GM19035 (cell line): ENCODE measurements at regions not wholly inside any gene's neighbourhood (a gene's known extent, or its start where the extent isn't known, plus 50 kb on each side); places are given as distances from the start of the nearest gene placed in this dataset.

Source experiments
- ATAC-seq: cut with Tn5 transposase; IDR thresholded peaks from one replicate; pipeline ENCODE4 v1.9.1; 2021; ENCODE audit not compliant: unreplicated experiment

- no peak for ATAC-seq
Measured at GRCh38 chr14:71687166-71687831, 244.9 kb upstream of the RGS6 start.

- no peak for ATAC-seq
Measured at GRCh38 chr14:71688576-71688975, 243.7 kb upstream of the RGS6 start.

GRCh38 chr14:71690478-71690877, 241.8 kb upstream of the RGS6 start:
- no peak for ATAC-seq

GRCh38 chr14:71692496-71692895, 239.7 kb upstream of the RGS6 start:
- ATAC-seq, result no peak

- ATAC-seq, result no peak
Measured at GRCh38 chr14:71693381-71693780, 238.8 kb upstream of the RGS6 start.

- no peak for ATAC-seq
Measured at GRCh38 chr14:71694591-71695530, 237.4 kb upstream of the RGS6 start.

GRCh38 chr14:71695611-71696350, 236.4 kb upstream of the RGS6 start:
- no peak for ATAC-seq

GRCh38 chr14:71698027-71698426, 234.2 kb upstream of the RGS6 start:
- no peak for ATAC-seq

- ATAC-seq, result no peak
Measured at GRCh38 chr14:71698673-71699072, 233.6 kb upstream of the RGS6 start.

GRCh38 chr14:71701990-71702389, 230.2 kb upstream of the RGS6 start:
- ATAC-seq, result no peak

GRCh38 chr14:71702786-71703185, 229.4 kb upstream of the RGS6 start:
- no peak for ATAC-seq

GRCh38 chr14:71703477-71703876, 228.8 kb upstream of the RGS6 start:
- ATAC-seq, result no peak

GRCh38 chr14:71704210-71704609, 228.0 kb upstream of the RGS6 start:
- no peak for ATAC-seq

- ATAC-seq, result no peak
Measured at GRCh38 chr14:71705460-71705859, 226.8 kb upstream of the RGS6 start.

- no peak for ATAC-seq
Measured at GRCh38 chr14:71709076-71709475, 223.2 kb upstream of the RGS6 start.

GRCh38 chr14:71709987-71710386, 222.2 kb upstream of the RGS6 start:
- ATAC-seq, result no peak

GRCh38 chr14:71711125-71711524, 221.1 kb upstream of the RGS6 start:
- no peak for ATAC-seq

GRCh38 chr14:71711619-71712018, 220.6 kb upstream of the RGS6 start:
- no peak for ATAC-seq

GRCh38 chr14:71712478-71712877, 219.8 kb upstream of the RGS6 start:
- no peak for ATAC-seq

GRCh38 chr14:71713016-71713415, 219.2 kb upstream of the RGS6 start:
- no peak for ATAC-seq

- no peak for ATAC-seq
Measured at GRCh38 chr14:71713451-71713850, 218.8 kb upstream of the RGS6 start.

- no peak for ATAC-seq
Measured at GRCh38 chr14:71714225-71714624, 218.0 kb upstream of the RGS6 start.
